IPS DF 6.9 (cell line): ENCODE measurements at regions not wholly inside any gene's neighbourhood (a gene's known extent, or its start where the extent isn't known, plus 50 kb on each side); places are given as distances from the start of the nearest gene placed in this dataset.
"Not testable (repeated sequence)": the region's sequence is repeated elsewhere in the genome, so short reads cannot be mapped to it uniquely, and the experiment has no call there.

Experiments used
- DNase-seq: peaks from one replicate; pipeline ENCODE4 v3.0.0-alpha.2; 2013; ENCODE audit warnings: low read depth, low spot score
- H3K27ac ChIP-seq: one replicate; pipeline ENCODE4 v1.5.1; 2013; ENCODE audit warnings: low read length, control low read depth
- H3K27me3 ChIP-seq: 2 replicates; pipeline ENCODE4 v1.6.1; 2013; ENCODE audit warnings: mild to moderate bottlenecking, low read length; ENCODE audit not compliant: control insufficient read depth, insufficient read depth
- H3K36me3 ChIP-seq: 2 replicates; pipeline ENCODE4 v1.6.1; 2013; ENCODE audit warnings: low read length; ENCODE audit not compliant: control insufficient read depth, insufficient read depth
- H3K4me1 ChIP-seq: 2 replicates; pipeline ENCODE4 v1.6.1; 2013; ENCODE audit warnings: low read length; ENCODE audit not compliant: control insufficient read depth, insufficient read depth
- H3K4me3 ChIP-seq: 2 replicates; pipeline ENCODE4 v1.5.1; 2013; ENCODE audit warnings: mild to moderate bottlenecking, low read length
- H3K9me3 ChIP-seq: 2 replicates; pipeline ENCODE4 v1.6.1; 2013; ENCODE audit warnings: low read length, inconsistent platforms; ENCODE audit not compliant: control insufficient read depth, insufficient read depth
- WGBS: extraction: QIAGEN DNeasy Blood & Tissue Kit; methylation state at CpG from one replicate; pipeline ENCODE4 v1.1.7; 2013; ENCODE audit warnings: mixed read lengths, missing lambda C conversion rate; ENCODE audit not compliant: insufficient read length, insufficient coverage; 5-methylcytosine and 5-hydroxymethylcytosine counted together

DNA sequence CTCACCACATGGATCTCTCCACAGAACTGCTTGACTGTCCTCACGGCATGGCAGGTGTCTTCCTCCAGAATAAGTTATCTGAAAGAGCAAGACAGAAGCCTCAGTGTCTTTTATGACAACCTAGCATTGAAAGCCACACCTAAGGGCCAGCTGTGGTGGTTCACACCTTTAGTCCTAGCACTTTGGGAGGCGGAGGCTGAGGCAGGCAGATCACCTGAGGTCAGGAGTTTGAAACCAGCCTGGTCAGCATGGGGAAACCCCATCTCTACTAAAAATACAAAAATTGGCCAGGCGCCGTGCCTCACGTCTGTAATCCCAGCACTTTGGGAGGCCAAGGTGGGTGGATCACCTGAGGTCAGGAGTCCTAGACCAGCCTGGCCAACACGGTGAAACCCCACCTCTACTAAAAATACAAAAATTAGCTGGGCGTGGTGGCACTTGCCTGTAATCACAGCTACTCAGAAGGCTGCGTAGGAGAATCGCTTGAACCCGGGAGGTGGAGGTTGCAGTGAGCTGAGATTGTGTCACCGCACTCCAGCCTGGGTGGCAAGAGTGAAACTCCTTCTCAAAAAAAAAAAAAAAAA, 180.6 kb upstream of the HAAO start:
- H3K4me1 ChIP-seq, H3K9me3 ChIP-seq, H3K27me3 ChIP-seq, H3K27ac ChIP-seq, H3K4me3 ChIP-seq, DNase-seq, H3K36me3 ChIP-seq: not testable (repeated sequence)
- WGBS, result no CpG with 5 or more reads among the region's 11 CpGs

GRCh38 chr2:42971947-42972736, 179.8 kb upstream of the HAAO start:
- WGBS, result no CpG with 5 or more reads among the region's 7 CpGs
- no peaks in the 10 kb centered on the region for H3K36me3 ChIP-seq
- H3K27ac ChIP-seq, result no peak overlapping the region
- no peak overlapping the region for H3K4me3 ChIP-seq
- H3K4me1 ChIP-seq, result no peaks in the 10 kb centered on the region
- H3K27me3 ChIP-seq, result no peaks in the 10 kb centered on the region
- DNase-seq, result no peak
- no peaks in the 10 kb centered on the region for H3K9me3 ChIP-seq

DNA sequence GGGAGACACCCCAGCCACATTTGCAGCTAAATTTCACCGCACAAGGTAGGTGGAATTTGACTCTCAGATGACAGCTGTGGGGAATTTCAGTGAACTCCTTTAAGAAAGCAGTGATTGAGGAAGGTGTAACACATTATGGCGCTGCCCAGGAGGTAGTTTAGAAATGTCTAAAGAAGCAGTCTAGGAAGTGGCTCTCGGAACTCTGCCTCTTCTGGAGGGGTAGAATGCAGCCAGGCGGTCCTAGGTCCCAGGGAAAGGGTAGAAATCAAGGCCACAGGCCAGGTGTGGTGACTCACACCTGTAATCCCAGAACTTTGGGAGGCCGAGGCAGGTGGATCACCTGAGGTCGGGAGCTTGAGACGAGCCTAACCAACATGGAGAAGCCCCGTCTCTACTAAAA, 179.0 kb upstream of the HAAO start:
- H3K4me3 ChIP-seq, result no peak overlapping the region
- no CpG with 5 or more reads among the region's 8 CpGs for WGBS
- DNase-seq, result no peak
- no peaks in the 10 kb centered on the region for H3K36me3 ChIP-seq
- H3K27me3 ChIP-seq, result no peaks in the 10 kb centered on the region
- H3K27ac ChIP-seq, result no peak overlapping the region
- no peaks in the 10 kb centered on the region for H3K9me3 ChIP-seq
- no peaks in the 10 kb centered on the region for H3K4me1 ChIP-seq

DNA sequence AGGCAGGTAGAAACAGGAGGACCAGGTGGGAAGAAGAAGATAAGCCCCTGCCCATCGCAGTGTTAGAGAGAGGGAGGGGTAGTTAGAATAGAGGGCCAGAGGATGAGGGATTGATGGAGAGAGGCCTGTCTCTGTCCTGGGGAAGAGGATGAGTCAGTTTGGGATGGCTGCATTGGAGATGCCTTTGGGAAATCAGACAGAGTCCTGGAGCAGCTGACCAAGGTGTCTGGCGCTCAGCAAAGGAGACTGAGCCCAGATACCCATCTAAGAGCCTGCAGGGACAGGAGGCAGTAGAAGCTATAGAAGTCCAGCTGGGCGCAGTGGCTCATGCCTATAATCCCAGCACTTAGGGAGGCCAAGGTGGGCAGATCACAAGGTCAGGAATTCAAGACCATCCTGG, 177.8 kb upstream of the HAAO start:
- Histone ChIP-seq H3K36me3 (no peaks in the 10 kb centered on the region), H3K4me1 (no peaks in the 10 kb centered on the region), H3K27ac (no peak overlapping the region), H3K27me3 (no peaks in the 10 kb centered on the region), H3K4me3 (no peak overlapping the region), H3K9me3 (no peaks in the 10 kb centered on the region)
- WGBS, result no CpG with 5 or more reads among the region's 3 CpGs
- no peak for DNase-seq

DNA sequence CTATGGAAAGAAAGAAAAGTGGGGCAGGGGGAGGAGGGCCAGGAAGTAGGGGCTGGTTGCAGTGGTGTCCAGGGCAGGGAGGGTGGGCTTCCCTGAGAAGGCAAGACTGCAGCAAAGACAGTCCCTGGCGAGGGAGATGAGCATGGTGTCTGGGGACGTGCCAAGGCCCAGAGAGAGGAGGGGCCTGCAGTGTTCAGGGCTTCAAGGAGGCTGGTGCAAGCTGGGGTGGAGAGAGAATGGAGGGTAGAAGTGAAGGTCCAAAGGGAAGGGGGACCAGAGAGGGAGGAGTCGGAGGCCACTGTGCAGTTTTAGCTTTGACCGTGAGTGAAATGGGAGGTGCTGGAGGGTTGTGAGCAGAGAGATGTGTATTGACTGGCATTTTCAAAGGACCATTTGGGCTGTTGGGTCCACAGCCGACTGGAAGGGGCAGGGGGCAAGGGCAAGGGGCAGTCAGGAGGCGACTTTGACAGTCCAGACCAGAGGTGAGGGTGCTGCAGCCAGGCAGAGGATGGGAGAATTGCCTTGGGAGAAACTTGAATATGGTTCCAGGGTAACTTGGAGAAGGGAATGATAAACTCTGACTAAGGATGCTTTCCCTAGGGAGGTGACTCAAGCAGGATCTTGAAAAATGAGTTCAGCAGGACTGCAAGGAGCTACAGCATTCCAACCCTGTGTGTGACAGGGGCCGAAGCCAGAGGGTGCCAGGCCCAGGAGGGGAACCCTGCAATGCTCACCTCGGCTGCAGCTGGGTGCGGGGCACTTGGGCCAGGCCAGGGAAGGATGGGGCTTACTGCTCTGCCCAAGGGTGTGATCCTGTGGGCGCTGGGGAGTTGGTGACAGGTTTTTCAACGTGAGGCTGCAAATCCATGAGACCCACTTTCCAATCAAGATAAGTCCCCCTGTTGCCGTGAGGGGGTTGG, 177.1 kb upstream of the HAAO start:
- Histone ChIP-seq H3K4me1 (no peaks in the 10 kb centered on the region), H3K27ac (no peak overlapping the region), H3K9me3 (no peaks in the 10 kb centered on the region), H3K27me3 (no peaks in the 10 kb centered on the region), H3K4me3 (no peak overlapping the region), H3K36me3 (no peaks in the 10 kb centered on the region)
- no peak for DNase-seq
- WGBS, result no CpG with 5 or more reads among the region's 12 CpGs

- Histone ChIP-seq H3K4me3 (no peak overlapping the region), H3K36me3 (no peaks in the 10 kb centered on the region), H3K4me1 (no peaks in the 10 kb centered on the region), H3K27ac (no peak overlapping the region), H3K9me3 (no peaks in the 10 kb centered on the region), H3K27me3 (no peaks in the 10 kb centered on the region)
- DNase-seq, result no peak
- no CpG with 5 or more reads among the region's 15 CpGs for WGBS
Measured at GRCh38 chr2:42967959-42968674, 175.7 kb upstream of the HAAO start.

- DNase-seq, result no peak
- H3K27ac ChIP-seq, result no peak overlapping the region
- no peak overlapping the region for H3K4me3 ChIP-seq
- no peaks in the 10 kb centered on the region for H3K36me3 ChIP-seq
- no CpG with 5 or more reads among the region's 5 CpGs for WGBS
- no peaks in the 10 kb centered on the region for H3K27me3 ChIP-seq
- no peaks in the 10 kb centered on the region for H3K4me1 ChIP-seq
- no peaks in the 10 kb centered on the region for H3K9me3 ChIP-seq
Measured at GRCh38 chr2:42965910-42966309, 173.5 kb upstream of the HAAO start.

DNA sequence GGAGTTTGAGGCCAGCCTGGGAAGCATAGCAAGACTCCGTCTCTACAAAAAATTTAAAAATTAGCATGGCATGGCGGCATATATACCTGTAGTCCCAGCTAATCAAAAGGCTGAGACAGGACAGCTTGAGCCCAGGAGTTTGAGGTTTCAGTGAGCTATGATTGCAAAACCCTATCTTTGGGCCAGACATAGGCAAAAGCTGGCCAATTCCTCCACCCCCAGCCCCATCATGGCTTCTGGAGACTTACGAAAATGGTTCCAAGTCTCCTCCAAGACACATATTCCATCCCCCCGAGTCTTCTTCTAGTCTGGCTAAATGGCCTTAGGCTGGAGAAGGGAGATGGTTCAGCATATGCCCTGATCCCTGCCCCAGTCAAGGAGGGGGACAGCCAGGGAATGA, 172.8 kb upstream of the HAAO start:
- WGBS, result no CpG with 5 or more reads among the region's 4 CpGs
- no peaks in the 10 kb centered on the region for H3K9me3 ChIP-seq
- H3K27ac ChIP-seq, result no peak overlapping the region
- DNase-seq, result no peak
- H3K4me3 ChIP-seq, result no peak overlapping the region
- no peaks in the 10 kb centered on the region for H3K4me1 ChIP-seq
- H3K36me3 ChIP-seq, result no peaks in the 10 kb centered on the region
- H3K27me3 ChIP-seq, result no peaks in the 10 kb centered on the region

GRCh38 chr2:42964439-42965083, 172.2 kb upstream of the HAAO start:
- H3K4me1 ChIP-seq, result no peaks in the 10 kb centered on the region
- H3K27ac ChIP-seq, result no peak overlapping the region
- H3K9me3 ChIP-seq, result no peaks in the 10 kb centered on the region
- H3K27me3 ChIP-seq, result no peaks in the 10 kb centered on the region
- DNase-seq, result no peak
- no peaks in the 10 kb centered on the region for H3K36me3 ChIP-seq
- H3K4me3 ChIP-seq, result no peak overlapping the region
- no CpG with 5 or more reads among the region's 6 CpGs for WGBS
